Transverse colon (tissue), 4 donors: ENCODE measurements at regions not wholly inside any gene's neighbourhood (a gene's known extent, or its start where the extent isn't known, plus 50 kb on each side); places are given as distances from the start of the nearest gene placed in this dataset.

Source experiments
- DNase-seq: peaks from one replicate; pipeline ENCODE4 v3.0.0-alpha.2; 2019
- H3K27ac ChIP-seq, 4 donors: fragments of 200-600 bp; sonication (generic); 2 replicates each; pipeline ENCODE4 v1.5.1; 2016 to 2018; ENCODE audit warnings: inconsistent platforms in 4 of 4
- H3K27me3 ChIP-seq: fragments of 200-600 bp; sonication (generic); 2 replicates; pipeline ENCODE4 v1.5.1; 2017; ENCODE audit warnings: inconsistent platforms
- H3K36me3 ChIP-seq, 4 donors: fragments of 200-600 bp; sonication (generic); 2 replicates each; pipeline ENCODE4 v1.5.1; 2017 to 2019; ENCODE audit warnings: inconsistent platforms in 4 of 4
- H3K4me1 ChIP-seq, 4 donors: fragments of 200-600 bp; sonication (generic); 2 replicates each; pipeline ENCODE4 v1.5.1; 2017 to 2020; ENCODE audit warnings: inconsistent platforms in 4 of 4
- H3K4me3 ChIP-seq, 4 donors: fragments of 200-600 bp; sonication (generic); 1 replicate in 1 of 4; 2 replicates in 3 of 4; pipeline versions ENCODE4 v1.5.1 to v1.6.1; 2017 to 2019; ENCODE audit warnings: inconsistent platforms in 4 of 4
- H3K9me3 ChIP-seq, 2 donors: fragments of 200-600 bp; sonication (generic); 2 replicates each; pipeline ENCODE4 v1.5.1; 2017 to 2019; ENCODE audit warnings: inconsistent platforms in 2 of 2
- EP300 ChIP-seq: sonication (generic); formaldehyde crosslinking; IDR thresholded peaks from one replicate; pipeline ENCODE4 v1.6.1; 2017; ENCODE audit warnings: antibody characterized with exemption, low read depth
- POLR2A ChIP-seq: fragments of 450-650 bp; IDR thresholded peaks from one replicate; pipeline ENCODE4 v1.6.1; 2016; ENCODE audit warnings: antibody characterized with exemption, mild to moderate bottlenecking, moderate library complexity
- POLR2AphosphoS5 ChIP-seq, 3 donors: sonication (generic); formaldehyde crosslinking; IDR thresholded peaks; one replicate each; pipeline ENCODE4 v1.6.1; 2016; ENCODE audit warnings: antibody characterized with exemption in 3 of 3
- WGBS, 2 donors: methylation state at CpG; one replicate each; pipeline ENCODE4 v1.1.5; 2018; ENCODE audit warnings: low coverage in 1 of 2; 5-methylcytosine and 5-hydroxymethylcytosine counted together
- in situ Hi-C, 4 donors: fragments of 200-750 bp; cut with MboI; loops; one replicate each; pipeline versions ENCODE4 v1.15.0 to v1.15.1; 2017; ENCODE audit warnings: low sequenced_read_pairs in 3 of 4, low pct_ligation_motif_present in 1 of 4, low pct_unique_long_range_greater_than_20kb in 1 of 4
- intact Hi-C: fragments of 100-400 bp; cut with DNase I; formaldehyde crosslinking; loops from one replicate; pipeline ENCODE4 v1.15.1; 2023; ENCODE audit warnings: low total_unique reads
- TF ChIP-seq, protein P1 (sequence below), 5 experiments: fragments of 200-600 bp in 3 of 5; fragments of 450-650 bp in 2 of 5; sonication (generic) in 3 of 5; IDR thresholded peaks; 1 replicate in 2 of 5; 2 replicates in 3 of 5; pipeline ENCODE4 v1.5.1; 2016 to 2017; ENCODE audit warnings: antibody characterized with exemption in 5 of 5, inconsistent platforms in 3 of 5, mild to moderate bottlenecking in 2 of 5, moderate library complexity in 1 of 5

DNA sequence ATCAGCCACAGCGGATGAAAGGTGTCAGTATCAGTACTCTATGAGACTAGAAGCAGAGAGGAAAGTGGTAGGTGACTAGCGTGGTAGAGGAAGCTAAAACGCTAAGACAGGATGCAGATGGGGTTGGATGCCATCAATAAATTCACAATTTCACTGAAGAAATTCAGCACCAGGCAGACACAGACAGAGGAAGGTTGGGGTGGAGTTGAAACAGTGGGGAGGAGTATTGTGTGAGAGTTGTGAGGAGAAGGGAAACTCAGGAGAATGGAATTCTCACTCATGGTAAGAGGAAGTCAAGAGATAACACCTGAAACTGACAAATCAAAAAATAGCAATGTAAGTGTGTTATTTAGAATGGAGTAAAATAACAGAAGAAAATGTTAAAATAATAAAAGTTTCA lies 208.5 kb upstream of the DAB1 start:
- in situ Hi-C loops, result no loop called here
- Histone ChIP-seq H3K27me3 (no peaks in the 10 kb centered on the region), H3K9me3 (no peaks in the 10 kb centered on the region), H3K4me1 (no peaks in the 10 kb centered on the region), H3K27ac (no peak overlapping the region), H3K36me3 (no peaks in the 10 kb centered on the region), H3K4me3 (no peak overlapping the region)
- DNase-seq, result no peak
- WGBS, 2 donors, result 56 to 67% methylated on average over 3 of the region's 3 CpGs
- intact Hi-C loops, result no loop called here
- TF ChIP-seq, protein P1, sequence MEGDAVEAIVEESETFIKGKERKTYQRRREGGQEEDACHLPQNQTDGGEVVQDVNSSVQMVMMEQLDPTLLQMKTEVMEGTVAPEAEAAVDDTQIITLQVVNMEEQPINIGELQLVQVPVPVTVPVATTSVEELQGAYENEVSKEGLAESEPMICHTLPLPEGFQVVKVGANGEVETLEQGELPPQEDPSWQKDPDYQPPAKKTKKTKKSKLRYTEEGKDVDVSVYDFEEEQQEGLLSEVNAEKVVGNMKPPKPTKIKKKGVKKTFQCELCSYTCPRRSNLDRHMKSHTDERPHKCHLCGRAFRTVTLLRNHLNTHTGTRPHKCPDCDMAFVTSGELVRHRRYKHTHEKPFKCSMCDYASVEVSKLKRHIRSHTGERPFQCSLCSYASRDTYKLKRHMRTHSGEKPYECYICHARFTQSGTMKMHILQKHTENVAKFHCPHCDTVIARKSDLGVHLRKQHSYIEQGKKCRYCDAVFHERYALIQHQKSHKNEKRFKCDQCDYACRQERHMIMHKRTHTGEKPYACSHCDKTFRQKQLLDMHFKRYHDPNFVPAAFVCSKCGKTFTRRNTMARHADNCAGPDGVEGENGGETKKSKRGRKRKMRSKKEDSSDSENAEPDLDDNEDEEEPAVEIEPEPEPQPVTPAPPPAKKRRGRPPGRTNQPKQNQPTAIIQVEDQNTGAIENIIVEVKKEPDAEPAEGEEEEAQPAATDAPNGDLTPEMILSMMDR (IDR thresholded peaks at IDR 0.05), result no peak
- no peak for TF ChIP-seq POLR2AphosphoS5 (IDR thresholded peaks at IDR 0.05)
- no peak for TF ChIP-seq EP300
- TF ChIP-seq POLR2A, result no peak

- H3K27ac ChIP-seq, result no peak overlapping the region
- no peak for DNase-seq
- no peaks in the 10 kb centered on the region for H3K9me3 ChIP-seq
- no peak overlapping the region for H3K4me3 ChIP-seq
- no peaks in the 10 kb centered on the region for H3K27me3 ChIP-seq
- TF ChIP-seq EP300 (no peak), POLR2A (no peak), POLR2AphosphoS5 (IDR thresholded peaks at IDR 0.05) (no peak)
- TF ChIP-seq, protein P1 (IDR thresholded peaks at IDR 0.05), result no peak
- H3K4me1 ChIP-seq, result no peaks in the 10 kb centered on the region
- in situ Hi-C loops (no loop called here), intact Hi-C loops (no loop called here)
- no peaks in the 10 kb centered on the region for H3K36me3 ChIP-seq
Observed at GRCh38 chr1:57627612-57628011, 203.8 kb upstream of the DAB1 start.

DNA sequence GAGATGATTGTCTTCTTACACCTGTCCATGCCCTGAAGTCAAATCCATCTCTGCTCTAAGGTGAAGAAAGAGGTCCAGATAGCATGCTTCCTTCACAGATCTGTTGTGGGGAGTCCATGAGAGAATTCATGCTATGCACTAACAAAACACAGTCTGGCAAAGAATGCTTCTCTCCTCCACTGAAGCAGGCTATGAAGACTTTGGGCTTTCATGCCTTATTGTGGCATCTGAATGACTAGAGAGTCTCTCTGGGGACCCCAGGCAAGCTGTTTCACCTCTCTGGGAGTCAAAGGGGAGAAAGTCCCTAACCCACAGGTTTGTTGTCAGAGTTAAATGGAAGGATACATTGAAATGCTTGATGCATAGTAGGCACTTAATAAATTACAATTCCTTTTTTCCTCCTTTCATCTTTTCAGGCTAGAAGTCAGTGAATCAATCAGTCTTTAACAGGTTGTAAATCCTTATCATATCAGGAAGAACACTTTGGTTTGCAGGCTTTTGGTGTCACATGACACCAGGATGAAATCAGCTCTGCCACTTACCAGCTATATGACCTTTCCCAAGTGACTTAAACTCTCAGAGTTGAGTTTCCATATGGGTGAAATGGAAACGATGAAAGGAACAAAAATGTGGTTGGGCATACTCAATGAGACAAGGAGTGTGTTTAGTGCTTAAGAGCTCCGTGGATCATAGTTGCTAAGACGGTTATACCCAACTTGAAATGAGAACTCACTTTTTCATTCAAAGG lies 200.1 kb upstream of the DAB1 start:
- TF ChIP-seq EP300 (no peak), POLR2AphosphoS5 (IDR thresholded peaks at IDR 0.05) (no peak), POLR2A (no peak)
- TF ChIP-seq, protein P1 (IDR thresholded peaks at IDR 0.05), result no peak
- no peaks in the 10 kb centered on the region for H3K9me3 ChIP-seq
- 57 to 67% methylated on average over 3 of the region's 3 CpGs for WGBS, 2 donors
- H3K36me3 ChIP-seq, result no peaks in the 10 kb centered on the region
- no peaks in the 10 kb centered on the region for H3K4me1 ChIP-seq
- no peak overlapping the region for H3K27ac ChIP-seq
- H3K4me3 ChIP-seq, result no peak overlapping the region
- in situ Hi-C loops, result no loop called here
- intact Hi-C loops, result no loop called here
- no peak for DNase-seq
- H3K27me3 ChIP-seq, result no peaks in the 10 kb centered on the region

DNA sequence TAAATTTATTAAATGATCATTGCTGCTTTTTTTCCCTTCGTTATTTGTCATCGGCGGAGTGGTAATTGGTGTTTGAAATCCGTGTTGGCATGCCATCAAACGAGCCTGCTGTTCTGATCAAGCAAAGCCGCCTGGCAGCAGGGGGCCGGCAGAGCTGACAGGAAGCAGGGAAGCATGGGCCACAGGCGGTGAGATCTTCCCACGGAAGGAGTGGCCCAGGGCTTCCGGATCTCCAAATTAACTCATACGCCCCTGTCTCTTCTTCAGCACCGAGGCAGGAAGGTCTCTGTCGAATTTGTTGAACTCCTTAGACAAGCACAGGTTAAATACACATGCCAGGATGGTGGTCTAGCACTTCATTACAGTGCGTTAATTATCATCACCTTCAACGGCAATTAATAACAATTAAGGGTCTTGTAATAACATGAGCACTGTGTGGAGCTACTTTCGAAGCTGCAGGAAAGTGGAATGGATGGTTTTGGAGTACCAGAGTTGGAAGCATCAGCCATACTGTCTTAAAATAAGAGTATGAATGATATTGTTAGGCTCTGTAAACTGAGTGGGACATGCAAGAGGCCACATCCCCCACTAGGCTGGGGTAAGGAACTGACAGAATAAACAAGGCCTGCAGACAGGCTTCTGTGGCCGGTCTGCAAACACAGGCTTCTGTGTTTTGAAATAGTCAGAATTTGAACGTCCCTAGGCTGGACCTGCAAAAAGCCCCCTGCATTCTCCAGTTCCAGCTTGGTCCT lies 199.4 kb upstream of the DAB1 start:
- H3K36me3 ChIP-seq, result no peaks in the 10 kb centered on the region
- no peak for DNase-seq
- WGBS, 2 donors, result 62 to 68% methylated on average over 3 to 18 of the region's 18 CpGs
- no peaks in the 10 kb centered on the region for H3K4me1 ChIP-seq
- no peak overlapping the region for H3K27ac ChIP-seq
- no peaks in the 10 kb centered on the region for H3K27me3 ChIP-seq
- H3K9me3 ChIP-seq, result no peaks in the 10 kb centered on the region
- intact Hi-C loops, result no loop called here
- H3K4me3 ChIP-seq, result no peak overlapping the region
- TF ChIP-seq EP300 (no peak), POLR2A (no peak), POLR2AphosphoS5 (IDR thresholded peaks at IDR 0.05) (no peak)
- TF ChIP-seq, protein P1 (IDR thresholded peaks at IDR 0.05), result no peak
- in situ Hi-C loops, result no loop called here
